KMS-11 (cell line): ENCODE measurements at regions not wholly inside any gene's neighbourhood (a gene's known extent, or its start where the extent isn't known, plus 50 kb on each side); places are given as distances from the start of the nearest gene placed in this dataset.

Experiments used
- H2AFZ ChIP-seq: fragments of 200-600 bp; sonication (generic); 2 replicates; pipeline ENCODE4 v1.6.1; 2016; ENCODE audit warnings: antibody characterized with exemption, mixed run types, low read depth
- H3K27ac ChIP-seq: fragments of 200-600 bp; sonication (generic); 2 replicates; pipeline ENCODE4 v1.6.1; 2016; ENCODE audit warnings: mild to moderate bottlenecking, mixed run types
- H3K27me3 ChIP-seq: fragments of 200-600 bp; sonication (generic); 2 replicates; pipeline ENCODE4 v1.6.1; 2017; ENCODE audit warnings: mild to moderate bottlenecking, low read depth, mixed run types, moderate library complexity; ENCODE audit not compliant: insufficient read depth
- H3K36me3 ChIP-seq: fragments of 200-600 bp; sonication (generic); 2 replicates; pipeline ENCODE4 v1.6.1; 2017; ENCODE audit warnings: mild to moderate bottlenecking, mixed run types; ENCODE audit not compliant: insufficient read depth
- H3K4me1 ChIP-seq: fragments of 200-600 bp; sonication (generic); 2 replicates; pipeline ENCODE4 v1.6.1; 2016; ENCODE audit warnings: mild to moderate bottlenecking, low read depth, mixed run types; ENCODE audit not compliant: poor library complexity, severe bottlenecking
- H3K4me2 ChIP-seq: fragments of 200-600 bp; sonication (generic); 2 replicates; pipeline ENCODE4 v1.7.0; 2016; ENCODE audit warnings: mild to moderate bottlenecking, mixed run types
- H3K4me3 ChIP-seq: fragments of 200-600 bp; sonication (generic); IDR thresholded peaks from 2 replicates; pipeline ENCODE4 v1.6.1; 2017; ENCODE audit warnings: low read depth, low read length, mixed read lengths; ENCODE audit not compliant: insufficient read depth
- H3K79me2 ChIP-seq: fragments of 200-600 bp; sonication (generic); 2 replicates; pipeline ENCODE4 v1.6.1; 2016; ENCODE audit warnings: low read depth, mixed run types; ENCODE audit not compliant: insufficient read depth
- H3K9ac ChIP-seq: fragments of 200-600 bp; sonication (generic); 2 replicates; pipeline ENCODE4 v1.6.1; 2016; ENCODE audit warnings: mild to moderate bottlenecking, mixed run types
- H4K20me1 ChIP-seq: fragments of 200-600 bp; sonication (generic); 2 replicates; pipeline ENCODE4 v1.6.1; 2016; ENCODE audit warnings: mild to moderate bottlenecking, mixed run types; ENCODE audit not compliant: insufficient read depth
- CTCF ChIP-seq: fragments of 200-600 bp; sonication (generic); conservative IDR thresholded peaks from 2 replicates; pipeline ENCODE4 v1.6.1; 2017; ENCODE audit warnings: low read depth, mild to moderate bottlenecking, antibody characterized with exemption, low read length, moderate library complexity, mixed read lengths

- Histone ChIP-seq H3K4me1 (no peaks in the 10 kb centered on the region), H3K36me3 (no peaks in the 10 kb centered on the region), H4K20me1 (no peaks in the 10 kb centered on the region), H3K79me2 (no peaks in the 10 kb centered on the region), H2AFZ (no peak overlapping the region), H3K27ac (no peak overlapping the region), H3K4me3 (no peak overlapping the region), H3K27me3 (no peaks in the 10 kb centered on the region), H3K4me2 (no peak overlapping the region), H3K9ac (no peak overlapping the region)
- TF ChIP-seq CTCF, result no peak
These were observed 65.7 kb upstream of the MED13 start for GRCh38 chr17:62130739-62131138.

GRCh38 chr17:62126292-62126691 is 61.2 kb upstream of the MED13 start:
- Histone ChIP-seq H3K9ac (no peak overlapping the region), H3K27me3 (no peaks in the 10 kb centered on the region), H3K4me2 (no peak overlapping the region), H3K36me3 (no peaks in the 10 kb centered on the region), H2AFZ (no peak overlapping the region), H3K27ac (no peak overlapping the region), H4K20me1 (no peaks in the 10 kb centered on the region), H3K79me2 (no peaks in the 10 kb centered on the region), H3K4me1 (no peaks in the 10 kb centered on the region), H3K4me3 (no peak overlapping the region)
- no peak for TF ChIP-seq CTCF

GRCh38 chr17:62125307-62125706 is 60.2 kb upstream of the MED13 start:
- Histone ChIP-seq H3K79me2 (no peaks in the 10 kb centered on the region), H3K36me3 (no peaks in the 10 kb centered on the region), H3K27me3 (no peaks in the 10 kb centered on the region), H3K9ac (no peak overlapping the region), H3K4me3 (no peak overlapping the region), H3K4me1 (no peaks in the 10 kb centered on the region), H4K20me1 (no peaks in the 10 kb centered on the region), H3K4me2 (no peak overlapping the region), H3K27ac (no peak overlapping the region), H2AFZ (no peak overlapping the region)
- TF ChIP-seq CTCF, result no peak

GRCh38 chr17:62121025-62121730 is 56.1 kb upstream of the MED13 start:
- no peak overlapping the region for H3K27ac ChIP-seq
- no peak overlapping the region for H3K4me3 ChIP-seq
- no peaks in the 10 kb centered on the region for H3K36me3 ChIP-seq
- no peak overlapping the region for H3K4me2 ChIP-seq
- TF ChIP-seq CTCF, result no peak
- no peaks in the 10 kb centered on the region for H3K79me2 ChIP-seq
- no peaks in the 10 kb centered on the region for H3K27me3 ChIP-seq
- H3K4me1 ChIP-seq, result no peaks in the 10 kb centered on the region
- no peaks in the 10 kb centered on the region for H4K20me1 ChIP-seq
- H2AFZ ChIP-seq, result no peak overlapping the region
- H3K9ac ChIP-seq, result no peak overlapping the region
